Stimulated activated naive B cell treated with anti-CD40 and anti-IgM and Interleukin-4, amounts not matched to agents 10 μg/mL and 1 μg/mL and 100 μg/mL, for 72 hours (primary cell): ENCODE measurements at regions not wholly inside any gene's neighbourhood (a gene's known extent, or its start where the extent isn't known, plus 50 kb on each side); places are given as distances from the start of the nearest gene placed in this dataset.
"Not testable (repeated sequence)": the region's sequence is repeated elsewhere in the genome, so short reads cannot be mapped to it uniquely, and the experiment has no call there.

Source experiments
- ATAC-seq, 2 donors: fragments of 150-1000 bp; cut with Tn5 transposase; replicated peaks; 2 replicates each; pipeline ENCODE4 v1.10.0; 2021; ENCODE audit warnings: moderate library complexity in 1 of 2
- DNase-seq: peaks from one replicate; pipeline ENCODE4 v3.0.0; 2021
- H3K27ac Mint-ChIP-seq: one replicate; pipeline ENCODE4 v1.8.0; 2022; ENCODE audit warnings: mild to moderate bottlenecking, mixed read lengths
- H3K27me3 Mint-ChIP-seq, 2 donors: one replicate each; pipeline ENCODE4 v1.8.0; 2022; ENCODE audit warnings: mixed read lengths in 2 of 2
- H3K36me3 Mint-ChIP-seq, 2 donors: one replicate each; pipeline ENCODE4 v1.8.0; 2022; ENCODE audit warnings: mixed read lengths in 2 of 2, mild to moderate bottlenecking in 1 of 2
- H3K4me1 Mint-ChIP-seq, 2 donors: one replicate each; pipeline ENCODE4 v1.8.0; 2022; ENCODE audit warnings: mixed read lengths in 2 of 2, mild to moderate bottlenecking in 1 of 2
- H3K4me3 Mint-ChIP-seq, 2 donors: one replicate each; pipeline ENCODE4 v1.8.0; 2022; ENCODE audit warnings: mild to moderate bottlenecking in 2 of 2, mixed read lengths in 2 of 2, moderate library complexity in 1 of 2
- H3K9me3 Mint-ChIP-seq, 2 donors: one replicate each; pipeline ENCODE4 v1.8.0; 2022; ENCODE audit warnings: mixed read lengths in 2 of 2, mild to moderate bottlenecking in 1 of 2

- H3K27ac Mint-ChIP-seq, result no peak overlapping the region
- no peak overlapping the region for H3K4me3 Mint-ChIP-seq
- no peaks in the 10 kb centered on the region for H3K4me1 Mint-ChIP-seq
- no peak for ATAC-seq
- DNase-seq, result no peak
- peaks cover 20% of the 10 kb centered on the region in 2 donors for H3K27me3 Mint-ChIP-seq
- peaks cover 0 to 5% of the 10 kb centered on the region in 2 donors for H3K36me3 Mint-ChIP-seq
- H3K9me3 Mint-ChIP-seq, result peaks cover 14 to 16% of the 10 kb centered on the region in 2 donors
Observed at GRCh38 chr7:13126347-13126746, 438.9 kb downstream of the ARL4A start.

GRCh38 chr7:13130321-13130720, 442.9 kb downstream of the ARL4A start:
- Mint-ChIP-seq H3K4me3 (no peak overlapping the region), H3K36me3 (peaks cover 0 to 3% of the 10 kb centered on the region in 2 donors), H3K27ac (no peak overlapping the region), H3K9me3 (peaks cover 0 to 3% of the 10 kb centered on the region in 2 donors), H3K4me1 (no peaks in the 10 kb centered on the region), H3K27me3 (peaks cover 5 to 17% of the 10 kb centered on the region in 2 donors)
- no peak for DNase-seq
- ATAC-seq, result no peak

- not testable (repeated sequence) for ATAC-seq, H3K4me1 Mint-ChIP-seq, H3K27ac Mint-ChIP-seq, H3K36me3 Mint-ChIP-seq, DNase-seq, H3K9me3 Mint-ChIP-seq, H3K4me3 Mint-ChIP-seq
- H3K27me3 Mint-ChIP-seq, result peaks cover 5 to 13% of the 10 kb centered on the region in 2 donors
Observed at GRCh38 chr7:13130906-13131305, 443.5 kb downstream of the ARL4A start.

- Mint-ChIP-seq H3K27me3 (peaks cover 5 to 13% of the 10 kb centered on the region in 2 donors), H3K27ac (no peak overlapping the region), H3K4me3 (no peak overlapping the region), H3K4me1 (no peaks in the 10 kb centered on the region), H3K36me3 (no peaks in the 10 kb centered on the region), H3K9me3 (peaks cover 2 to 3% of the 10 kb centered on the region in 2 donors)
- ATAC-seq (no peak), DNase-seq (no peak)
Observed at GRCh38 chr7:13132314-13132713, 444.9 kb downstream of the ARL4A start.

- not testable (repeated sequence) for H3K36me3 Mint-ChIP-seq, H3K27ac Mint-ChIP-seq, H3K4me1 Mint-ChIP-seq, DNase-seq, H3K9me3 Mint-ChIP-seq, H3K4me3 Mint-ChIP-seq, H3K27me3 Mint-ChIP-seq, ATAC-seq
Observed at GRCh38 chr7:13136345-13136744, 448.9 kb downstream of the ARL4A start.

GRCh38 chr7:13139436-13139835, 452.0 kb downstream of the ARL4A start:
- no peak for DNase-seq
- H3K27ac Mint-ChIP-seq, result no peak overlapping the region
- no peaks in the 10 kb centered on the region for H3K4me1 Mint-ChIP-seq
- H3K9me3 Mint-ChIP-seq, result peaks cover 2 to 3% of the 10 kb centered on the region in 2 donors
- ATAC-seq, result no peak
- H3K27me3 Mint-ChIP-seq, result no peaks in the 10 kb centered on the region
- no peak overlapping the region for H3K4me3 Mint-ChIP-seq
- no peaks in the 10 kb centered on the region for H3K36me3 Mint-ChIP-seq

- no peaks in the 10 kb centered on the region for H3K27me3 Mint-ChIP-seq
- H3K9me3 Mint-ChIP-seq, result no peaks in the 10 kb centered on the region
- DNase-seq (no peak), ATAC-seq (no peak)
- no peaks in the 10 kb centered on the region for H3K4me1 Mint-ChIP-seq
- H3K27ac Mint-ChIP-seq, result no peak overlapping the region
- no peak overlapping the region for H3K4me3 Mint-ChIP-seq
- H3K36me3 Mint-ChIP-seq, result no peaks in the 10 kb centered on the region
Observed at GRCh38 chr7:13144673-13145072, 457.2 kb downstream of the ARL4A start.

GRCh38 chr7:13148548-13148947, 461.1 kb downstream of the ARL4A start:
- H3K27me3 Mint-ChIP-seq, result no peaks in the 10 kb centered on the region
- ATAC-seq (no peak), DNase-seq (no peak)
- no peak overlapping the region for H3K4me3 Mint-ChIP-seq
- no peak overlapping the region for H3K27ac Mint-ChIP-seq
- H3K9me3 Mint-ChIP-seq, result no peaks in the 10 kb centered on the region
- no peaks in the 10 kb centered on the region for H3K4me1 Mint-ChIP-seq
- H3K36me3 Mint-ChIP-seq, result no peaks in the 10 kb centered on the region

- Mint-ChIP-seq H3K9me3 (no peaks in the 10 kb centered on the region), H3K27me3 (no peaks in the 10 kb centered on the region), H3K4me3 (no peak overlapping the region), H3K4me1 (no peaks in the 10 kb centered on the region), H3K36me3 (no peaks in the 10 kb centered on the region), H3K27ac (no peak overlapping the region)
- DNase-seq (no peak), ATAC-seq (no peak)
Observed at GRCh38 chr7:13151978-13152377, 464.5 kb downstream of the ARL4A start.

GRCh38 chr7:13152755-13153154, 465.3 kb downstream of the ARL4A start:
- Mint-ChIP-seq H3K36me3 (no peaks in the 10 kb centered on the region), H3K4me1 (no peaks in the 10 kb centered on the region), H3K9me3 (no peaks in the 10 kb centered on the region), H3K27me3 (no peaks in the 10 kb centered on the region), H3K4me3 (no peak overlapping the region), H3K27ac (no peak overlapping the region)
- ATAC-seq (no peak), DNase-seq (no peak)

- no peaks in the 10 kb centered on the region for H3K27me3 Mint-ChIP-seq
- ATAC-seq (no peak), DNase-seq (no peak)
- no peaks in the 10 kb centered on the region for H3K36me3 Mint-ChIP-seq
- H3K4me1 Mint-ChIP-seq, result no peaks in the 10 kb centered on the region
- no peak overlapping the region for H3K4me3 Mint-ChIP-seq
- H3K9me3 Mint-ChIP-seq, result no peaks in the 10 kb centered on the region
- H3K27ac Mint-ChIP-seq, result no peak overlapping the region
Observed at GRCh38 chr7:13153266-13153665, 465.8 kb downstream of the ARL4A start.

GRCh38 chr7:13153742-13154141, 466.3 kb downstream of the ARL4A start:
- H3K4me1 Mint-ChIP-seq, result no peaks in the 10 kb centered on the region
- H3K4me3 Mint-ChIP-seq, result no peak overlapping the region
- no peaks in the 10 kb centered on the region for H3K9me3 Mint-ChIP-seq
- H3K27me3 Mint-ChIP-seq, result no peaks in the 10 kb centered on the region
- no peak overlapping the region for H3K27ac Mint-ChIP-seq
- DNase-seq (no peak), ATAC-seq (no peak)
- no peaks in the 10 kb centered on the region for H3K36me3 Mint-ChIP-seq

- peaks cover 0 to 4% of the 10 kb centered on the region in 2 donors for H3K27me3 Mint-ChIP-seq
- H3K27ac Mint-ChIP-seq, result no peak overlapping the region
- no peak for ATAC-seq
Observed at GRCh38 chr7:13155188-13155587, 467.8 kb downstream of the ARL4A start.

GRCh38 chr7:13159003-13159402, 471.6 kb downstream of the ARL4A start:
- no peak for DNase-seq
- Mint-ChIP-seq H3K36me3 (no peaks in the 10 kb centered on the region), H3K4me1 (peaks cover 4 to 6% of the 10 kb centered on the region in 2 donors), H3K27me3 (peaks cover 0 to 4% of the 10 kb centered on the region in 2 donors), H3K27ac (no peak overlapping the region), H3K4me3 (no peak overlapping the region), H3K9me3 (no peaks in the 10 kb centered on the region)
- no peak for ATAC-seq

More at GRCh38 chr7:13155188-13155587, 467.8 kb downstream of the ARL4A start:
- DNase-seq, result no peak
- H3K4me3 Mint-ChIP-seq, result no peak overlapping the region
- H3K4me1 Mint-ChIP-seq, result peaks cover 4 to 6% of the 10 kb centered on the region in 2 donors
- H3K36me3 Mint-ChIP-seq, result no peaks in the 10 kb centered on the region
- H3K9me3 Mint-ChIP-seq, result no peaks in the 10 kb centered on the region

GRCh38 chr7:13159467-13160184, 472.2 kb downstream of the ARL4A start:
- no peaks in the 10 kb centered on the region for H3K36me3 Mint-ChIP-seq
- no peak overlapping the region for H3K27ac Mint-ChIP-seq
- no peaks in the 10 kb centered on the region for H3K9me3 Mint-ChIP-seq
- H3K4me3 Mint-ChIP-seq, result no peak overlapping the region
- peaks cover 3 to 8% of the 10 kb centered on the region in 2 donors for H3K27me3 Mint-ChIP-seq
- DNase-seq (no peak), ATAC-seq (no peak)
- H3K4me1 Mint-ChIP-seq, result peaks cover 4 to 6% of the 10 kb centered on the region in 2 donors
